ENCODE measurements at regions not wholly inside any gene's neighbourhood (a gene's known extent, or its start where the extent isn't known, plus 50 kb on each side); places are given as distances from the start of the nearest gene placed in this dataset.
"Not testable (repeated sequence)": the region's sequence is repeated elsewhere in the genome, so short reads cannot be mapped to it uniquely, and the experiment has no call there.

DNA sequence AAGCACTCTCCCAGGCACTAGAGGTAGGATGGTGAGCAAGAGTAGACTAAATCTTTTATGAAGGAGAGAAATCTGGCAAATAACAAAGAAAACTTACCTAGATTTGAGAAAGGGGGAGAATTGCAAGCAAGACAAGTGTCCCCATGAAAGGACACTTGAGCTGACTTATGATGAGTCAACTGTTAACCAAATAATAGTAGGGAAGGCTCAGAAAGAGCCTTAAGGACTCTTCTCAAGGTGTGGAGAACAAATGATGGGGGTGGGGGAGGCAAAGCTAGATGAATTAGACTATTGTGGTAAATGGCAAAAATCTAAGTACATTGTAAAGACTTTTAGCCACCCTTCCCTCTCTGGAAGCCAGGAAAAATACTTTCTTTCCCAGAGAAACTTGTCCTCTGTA, 77.6 kb upstream of the RASA1 start:
- no peak for ATAC-seq (ENCODE audit: low FRiP score)
- no peak for DNase-seq (ENCODE audit: low spot score)
- no peak for TF ChIP-seq CTCF (IDR thresholded peaks at IDR 0.05)

DNA sequence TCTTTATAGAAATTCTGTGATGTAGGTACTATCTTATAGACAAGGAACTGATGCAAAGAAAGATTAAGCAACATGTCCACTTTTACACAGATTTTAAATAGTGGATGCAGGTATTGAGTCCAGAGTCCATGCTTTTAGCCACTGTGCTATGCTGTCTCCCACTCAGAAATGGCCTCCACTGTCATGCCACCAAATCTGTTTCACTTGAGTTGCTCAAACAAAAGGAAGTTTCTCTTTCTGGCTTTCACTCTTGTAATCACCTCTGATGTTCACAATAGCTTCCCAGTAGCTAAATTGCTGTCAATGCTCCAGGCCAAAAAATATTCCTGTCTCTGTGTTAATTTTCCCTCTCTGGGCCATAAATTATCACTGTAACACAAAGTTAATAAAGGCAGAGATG, 77.0 kb upstream of the RASA1 start:
- TF ChIP-seq CTCF (IDR thresholded peaks at IDR 0.05) = no peak
- DNase-seq (ENCODE audit: low spot score) = no peak

GRCh38 chr5:87191645-87192044, 76.0 kb upstream of the RASA1 start:
- DNase-seq (ENCODE audit: low spot score) (no peak), ATAC-seq (ENCODE audit: low FRiP score) (no peak)
- TF ChIP-seq CTCF (IDR thresholded peaks at IDR 0.05) = no peak

More for the DNA sequence above, 77.0 kb upstream of the RASA1 start:
- no peak for ATAC-seq (ENCODE audit: low FRiP score)

- DNase-seq (ENCODE audit: low spot score) = no peak
- ATAC-seq (ENCODE audit: low FRiP score) = no peak
- no peak for TF ChIP-seq CTCF (IDR thresholded peaks at IDR 0.05)
Observed at GRCh38 chr5:87195104-87195591, 72.5 kb upstream of the RASA1 start.

- DNase-seq (ENCODE audit: low spot score) (no peak), ATAC-seq (ENCODE audit: low FRiP score) (no peak)
- no peak for TF ChIP-seq CTCF (IDR thresholded peaks at IDR 0.05)
Observed at GRCh38 chr5:87195616-87196015, 72.1 kb upstream of the RASA1 start.

GRCh38 chr5:87198010-87198409, 69.7 kb upstream of the RASA1 start:
- DNase-seq (ENCODE audit: low spot score) (no peak), ATAC-seq (ENCODE audit: low FRiP score) (no peak)
- TF ChIP-seq CTCF (IDR thresholded peaks at IDR 0.05) = no peak

GRCh38 chr5:87199246-87199645, 68.4 kb upstream of the RASA1 start:
- not testable (repeated sequence) for DNase-seq (ENCODE audit: low spot score); ATAC-seq (ENCODE audit: low FRiP score)

GRCh38 chr5:87199704-87200103, 68.0 kb upstream of the RASA1 start:
- not testable (repeated sequence) for ATAC-seq (ENCODE audit: low FRiP score); DNase-seq (ENCODE audit: low spot score)
